IPS-15b (cell line): ENCODE measurements at regions not wholly inside any gene's neighbourhood (a gene's known extent, or its start where the extent isn't known, plus 50 kb on each side); places are given as distances from the start of the nearest gene placed in this dataset.

Source experiments
- H3K27me3 ChIP-seq: one replicate; pipeline ENCODE4 v1.6.1; 2013; ENCODE audit warnings: low read length; ENCODE audit not compliant: control insufficient read depth, insufficient read depth
- H3K36me3 ChIP-seq: one replicate; pipeline ENCODE4 v1.6.1; 2013; ENCODE audit warnings: low read length; ENCODE audit not compliant: control insufficient read depth, insufficient read depth
- H3K4me1 ChIP-seq: one replicate; pipeline ENCODE4 v1.6.1; 2013; ENCODE audit warnings: mild to moderate bottlenecking, low read length; ENCODE audit not compliant: control insufficient read depth, insufficient read depth
- H3K4me3 ChIP-seq: one replicate; pipeline ENCODE4 v1.5.1; 2013; ENCODE audit warnings: low read depth, low read length
- H3K9ac ChIP-seq: one replicate; pipeline ENCODE4 v1.6.1; 2013; ENCODE audit warnings: low read depth, mild to moderate bottlenecking, low read length
- H3K9me3 ChIP-seq: one replicate; pipeline ENCODE4 v1.6.1; 2013; ENCODE audit warnings: mild to moderate bottlenecking, low read length; ENCODE audit not compliant: control insufficient read depth, insufficient read depth

DNA sequence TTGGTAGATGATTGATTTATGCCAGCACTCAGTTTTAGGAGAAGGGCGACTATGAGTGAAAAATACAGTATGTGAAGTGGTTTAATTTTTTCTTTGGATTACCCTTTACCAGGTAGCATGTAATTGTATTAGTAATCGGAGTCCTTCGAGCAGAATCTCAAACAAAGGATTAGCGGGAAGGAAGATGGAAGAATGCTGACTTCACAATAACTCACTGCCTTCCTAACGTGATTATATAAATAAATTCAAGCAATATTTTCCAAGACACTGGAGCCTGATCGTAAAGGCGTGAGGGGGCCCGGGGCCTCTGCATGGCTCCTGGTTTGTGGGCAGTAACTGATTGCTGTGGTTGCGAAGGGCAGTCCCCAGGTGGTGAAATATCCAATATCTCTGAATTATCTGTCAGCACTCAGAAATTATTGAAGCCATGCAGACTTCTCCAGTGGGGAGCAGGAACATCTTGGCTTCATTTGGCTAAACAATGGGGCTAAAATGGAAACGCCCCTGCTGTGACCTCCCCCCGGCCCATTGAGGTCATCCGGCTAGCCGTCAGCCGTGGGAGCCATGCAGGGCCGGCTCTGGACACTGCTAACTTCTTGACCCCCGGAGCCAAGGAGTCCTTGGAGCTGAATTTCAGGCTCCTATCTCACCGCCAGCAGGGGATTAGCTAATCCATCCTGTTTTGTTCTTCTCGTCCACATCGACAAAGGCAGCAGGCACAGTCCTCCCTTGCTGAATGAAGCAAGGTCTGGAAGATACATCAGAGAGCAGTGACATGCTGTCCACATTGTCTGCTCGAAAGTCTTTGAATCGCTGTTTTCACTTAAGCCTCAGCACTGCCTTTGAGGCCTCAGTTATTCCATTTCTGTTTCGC lies 295.9 kb upstream of the N4BP1 start:
- no peaks in the 10 kb centered on the region for H3K9me3 ChIP-seq
- no peaks in the 10 kb centered on the region for H3K4me1 ChIP-seq
- no peak overlapping the region for H3K4me3 ChIP-seq
- no peaks in the 10 kb centered on the region for H3K36me3 ChIP-seq
- H3K9ac ChIP-seq = no peak overlapping the region
- H3K27me3 ChIP-seq = no peaks in the 10 kb centered on the region

- Histone ChIP-seq H3K4me1 (no peaks in the 10 kb centered on the region), H3K9me3 (no peaks in the 10 kb centered on the region), H3K4me3 (no peak overlapping the region), H3K27me3 (no peaks in the 10 kb centered on the region), H3K9ac (no peak overlapping the region), H3K36me3 (no peaks in the 10 kb centered on the region)
Measured at GRCh38 chr16:48904333-48904732, 294.4 kb upstream of the N4BP1 start.

- Histone ChIP-seq H3K36me3 (no peaks in the 10 kb centered on the region), H3K4me1 (no peaks in the 10 kb centered on the region), H3K4me3 (no peak overlapping the region), H3K27me3 (no peaks in the 10 kb centered on the region), H3K9ac (no peak overlapping the region), H3K9me3 (no peaks in the 10 kb centered on the region)
Measured at GRCh38 chr16:48903039-48903438, 293.1 kb upstream of the N4BP1 start.

- Histone ChIP-seq H3K27me3 (no peaks in the 10 kb centered on the region), H3K4me3 (no peak overlapping the region), H3K36me3 (no peaks in the 10 kb centered on the region), H3K4me1 (no peaks in the 10 kb centered on the region), H3K9me3 (no peaks in the 10 kb centered on the region), H3K9ac (no peak overlapping the region)
Measured at GRCh38 chr16:48901712-48902374, 291.9 kb upstream of the N4BP1 start.

- Histone ChIP-seq H3K27me3 (no peaks in the 10 kb centered on the region), H3K9me3 (no peaks in the 10 kb centered on the region), H3K36me3 (no peaks in the 10 kb centered on the region), H3K9ac (no peak overlapping the region), H3K4me1 (no peaks in the 10 kb centered on the region), H3K4me3 (no peak overlapping the region)
Measured at GRCh38 chr16:48899500-48899899, 289.5 kb upstream of the N4BP1 start.

- no peak overlapping the region for H3K9ac ChIP-seq
- no peak overlapping the region for H3K4me3 ChIP-seq
- no peaks in the 10 kb centered on the region for H3K4me1 ChIP-seq
- H3K36me3 ChIP-seq = no peaks in the 10 kb centered on the region
- no peaks in the 10 kb centered on the region for H3K9me3 ChIP-seq
- no peaks in the 10 kb centered on the region for H3K27me3 ChIP-seq
Measured at GRCh38 chr16:48897698-48898205, 287.8 kb upstream of the N4BP1 start.

GRCh38 chr16:48895142-48895541 lies 285.2 kb upstream of the N4BP1 start:
- Histone ChIP-seq H3K9me3 (no peaks in the 10 kb centered on the region), H3K4me1 (no peaks in the 10 kb centered on the region), H3K9ac (no peak overlapping the region), H3K4me3 (no peak overlapping the region), H3K36me3 (no peaks in the 10 kb centered on the region), H3K27me3 (no peaks in the 10 kb centered on the region)

- Histone ChIP-seq H3K36me3 (no peaks in the 10 kb centered on the region), H3K4me1 (no peaks in the 10 kb centered on the region), H3K4me3 (no peak overlapping the region), H3K9ac (no peak overlapping the region), H3K27me3 (no peaks in the 10 kb centered on the region), H3K9me3 (no peaks in the 10 kb centered on the region)
Measured at GRCh38 chr16:48892893-48893292, 282.9 kb upstream of the N4BP1 start.

GRCh38 chr16:48887646-48888210 lies 277.7 kb upstream of the N4BP1 start:
- H3K36me3 ChIP-seq = no peaks in the 10 kb centered on the region
- no peak overlapping the region for H3K9ac ChIP-seq
- H3K9me3 ChIP-seq = no peaks in the 10 kb centered on the region
- no peaks in the 10 kb centered on the region for H3K4me1 ChIP-seq
- no peaks in the 10 kb centered on the region for H3K27me3 ChIP-seq
- H3K4me3 ChIP-seq = no peak overlapping the region

DNA sequence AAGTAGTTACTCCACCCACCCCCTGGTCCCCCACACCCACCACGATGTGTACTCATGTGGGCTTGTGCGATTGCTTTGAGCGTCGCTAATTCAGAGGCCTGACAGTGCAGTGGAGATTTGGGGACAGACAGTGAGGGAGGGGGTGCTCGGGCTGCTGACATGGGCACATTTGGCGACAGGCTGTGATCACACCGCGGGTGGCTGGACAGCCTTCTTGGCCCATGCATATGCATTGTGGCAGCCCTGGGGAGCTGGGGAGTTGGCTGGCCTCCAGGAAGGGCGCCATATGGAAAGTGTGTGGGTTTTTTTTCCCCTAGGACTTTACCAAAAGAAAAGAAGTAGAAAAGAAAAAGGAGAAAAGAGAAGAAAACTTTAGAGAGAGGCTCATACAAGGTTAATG lies 275.5 kb upstream of the N4BP1 start:
- Histone ChIP-seq H3K4me1 (no peaks in the 10 kb centered on the region), H3K9ac (no peak overlapping the region), H3K27me3 (no peaks in the 10 kb centered on the region), H3K4me3 (no peak overlapping the region), H3K36me3 (no peaks in the 10 kb centered on the region), H3K9me3 (no peaks in the 10 kb centered on the region)

DNA sequence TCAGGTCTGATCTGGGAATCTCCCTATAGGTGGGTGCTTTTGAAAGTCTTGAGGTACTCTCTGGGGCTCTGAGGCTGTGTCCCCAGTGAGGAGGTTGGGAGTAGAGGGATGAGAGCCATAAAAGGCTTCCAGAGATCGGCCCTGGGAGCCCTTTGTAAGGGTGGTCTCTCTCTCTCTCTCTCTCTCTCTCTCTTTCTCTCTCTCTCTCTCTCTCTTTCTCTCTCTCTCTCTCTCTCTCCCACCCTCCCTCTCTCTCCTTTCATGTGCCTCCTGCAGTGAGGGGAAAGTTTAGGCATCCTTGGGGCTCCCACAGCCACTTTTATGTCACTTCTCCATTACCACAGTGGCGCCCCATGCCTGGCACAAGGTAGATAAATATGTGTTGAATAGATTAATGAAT lies 271.3 kb upstream of the N4BP1 start:
- H3K9me3 ChIP-seq = no peaks in the 10 kb centered on the region
- H3K4me1 ChIP-seq = no peaks in the 10 kb centered on the region
- H3K9ac ChIP-seq = no peak overlapping the region
- no peaks in the 10 kb centered on the region for H3K36me3 ChIP-seq
- H3K27me3 ChIP-seq = no peaks in the 10 kb centered on the region
- no peak overlapping the region for H3K4me3 ChIP-seq
